Mesenchymal stem cell (in vitro differentiated cells and primary cell): ENCODE measurements at regions not wholly inside any gene's neighbourhood (a gene's known extent, or its start where the extent isn't known, plus 50 kb on each side); places are given as distances from the start of the nearest gene placed in this dataset.
"Not testable (repeated sequence)": the region's sequence is repeated elsewhere in the genome, so short reads cannot be mapped to it uniquely, and the experiment has no call there.

Experiments used
- DNase-seq: peaks from one replicate; pipeline ENCODE4 v3.0.0-alpha.2; 2013
- H2AFZ ChIP-seq: one replicate; pipeline ENCODE4 v1.6.1; 2013; ENCODE audit warnings: low read depth, mild to moderate bottlenecking, control low read depth, inconsistent platforms, low read length, moderate library complexity
- H2AK5ac ChIP-seq: 2 replicates; pipeline ENCODE4 v1.6.1; 2013; ENCODE audit warnings: low read length, moderate library complexity, mild to moderate bottlenecking, inconsistent platforms; ENCODE audit not compliant: severe bottlenecking
- H2BK120ac ChIP-seq: one replicate; pipeline ENCODE4 v1.6.1; 2013; ENCODE audit warnings: low read depth, mild to moderate bottlenecking, inconsistent platforms, low read length, moderate library complexity
- H2BK12ac ChIP-seq, 2 experiments: one replicate each; pipeline ENCODE4 v1.6.1; 2013; ENCODE audit warnings: inconsistent platforms in 2 of 2, low read length in 2 of 2, mild to moderate bottlenecking in 2 of 2, moderate library complexity in 2 of 2, control low read depth in 1 of 2
- H2BK15ac ChIP-seq: one replicate; pipeline ENCODE4 v1.6.1; 2013; ENCODE audit warnings: mild to moderate bottlenecking, low read depth, inconsistent platforms; ENCODE audit not compliant: poor library complexity, severe bottlenecking
- H2BK5ac ChIP-seq: 2 replicates; pipeline ENCODE4 v1.6.1; 2013; ENCODE audit warnings: low read depth, mild to moderate bottlenecking, low read length, control low read depth, inconsistent platforms; ENCODE audit not compliant: poor library complexity, severe bottlenecking
- H3K14ac ChIP-seq, 2 experiments: one replicate each; pipeline ENCODE4 v1.6.1; 2013; ENCODE audit warnings: inconsistent platforms in 2 of 2, low read length in 2 of 2, control low read depth in 1 of 2, mild to moderate bottlenecking in 1 of 2, moderate library complexity in 1 of 2
- H3K18ac ChIP-seq, 2 experiments: one replicate each; pipeline ENCODE4 v1.6.1; 2013; ENCODE audit warnings: inconsistent platforms in 2 of 2, low read length in 2 of 2, control low read depth in 1 of 2, low read depth in 1 of 2, mild to moderate bottlenecking in 1 of 2
- H3K23ac ChIP-seq, 2 experiments: one replicate each; pipeline ENCODE4 v1.6.1; 2013; ENCODE audit warnings: inconsistent platforms in 2 of 2, low read length in 2 of 2, mild to moderate bottlenecking in 2 of 2, moderate library complexity in 2 of 2, control low read depth in 1 of 2
- H3K27ac ChIP-seq: 2 replicates; pipeline ENCODE4 v1.5.1; 2013; ENCODE audit warnings: mild to moderate bottlenecking, moderate library complexity, low read length, control low read depth, inconsistent platforms; ENCODE audit not compliant: poor library complexity, severe bottlenecking
- H3K27me3 ChIP-seq, 2 experiments: 2 replicates each; pipeline versions ENCODE4 v1.6.1 to v1.7.0; 2013; ENCODE audit warnings: low read length in 2 of 2, mild to moderate bottlenecking in 2 of 2, moderate library complexity in 2 of 2, control low read depth in 1 of 2, inconsistent platforms in 1 of 2; ENCODE audit not compliant: control insufficient read depth in 1 of 2, insufficient read depth in 1 of 2
- H3K36me3 ChIP-seq, 2 experiments: 2 replicates each; pipeline versions ENCODE4 v1.6.1 to v1.7.0; 2013; ENCODE audit warnings: low read length in 2 of 2, control low read depth in 1 of 2, inconsistent platforms in 1 of 2, low read depth in 1 of 2, mild to moderate bottlenecking in 1 of 2; ENCODE audit not compliant: insufficient read depth in 2 of 2, control insufficient read depth in 1 of 2
- H3K4ac ChIP-seq, 2 experiments: one replicate each; pipeline ENCODE4 v1.6.1; 2013; ENCODE audit warnings: inconsistent platforms in 2 of 2, low read length in 2 of 2, mild to moderate bottlenecking in 2 of 2, moderate library complexity in 2 of 2, control low read depth in 1 of 2, low read depth in 1 of 2
- H3K4me1 ChIP-seq: 2 replicates; pipeline ENCODE4 v1.6.1; 2013; ENCODE audit warnings: low read depth, low read length, control low read depth; ENCODE audit not compliant: control insufficient read depth, insufficient read depth
- H3K4me2 ChIP-seq: 2 replicates; pipeline ENCODE4 v1.6.1; 2013; ENCODE audit warnings: low read length, mild to moderate bottlenecking, inconsistent platforms; ENCODE audit not compliant: poor library complexity, severe bottlenecking
- H3K4me3 ChIP-seq, 2 experiments: 2 replicates each; pipeline versions ENCODE4 v1.5.1 to v1.7.0; 2013; ENCODE audit warnings: low read length in 2 of 2, mild to moderate bottlenecking in 2 of 2, control low read depth in 1 of 2, low read depth in 1 of 2; ENCODE audit not compliant: insufficient read depth in 1 of 2
- H3K79me1 ChIP-seq: replicated peaks from 2 replicates; pipeline ENCODE4 v1.6.1; 2013; ENCODE audit warnings: mild to moderate bottlenecking, control low read depth, low read length, inconsistent platforms; ENCODE audit not compliant: poor library complexity, severe bottlenecking
- H3K9ac ChIP-seq: 2 replicates; pipeline ENCODE4 v1.7.0; 2013; ENCODE audit warnings: mild to moderate bottlenecking, low read length, moderate library complexity
- H3K9me3 ChIP-seq: 2 replicates; pipeline ENCODE4 v1.7.0; 2013; ENCODE audit warnings: mild to moderate bottlenecking, low read length; ENCODE audit not compliant: control insufficient read depth
- H4K8ac ChIP-seq: one replicate; pipeline ENCODE4 v1.6.1; 2013; ENCODE audit warnings: inconsistent platforms, mild to moderate bottlenecking, low read length, moderate library complexity
- H4K91ac ChIP-seq: one replicate; pipeline ENCODE4 v1.6.1; 2013; ENCODE audit warnings: mild to moderate bottlenecking, low read length, inconsistent platforms
- WGBS: methylation state at CpG from one replicate; pipeline ENCODE4 v1.1.7; 2013; ENCODE audit warnings: mixed read lengths; 5-methylcytosine and 5-hydroxymethylcytosine counted together

GRCh38 chr1:219839595-219839994, 88.8 kb downstream of the SLC30A10 start:
- not testable (repeated sequence) for H3K9me3 ChIP-seq, H3K36me3 ChIP-seq, H3K4me3 ChIP-seq, H2BK5ac ChIP-seq, H3K9ac ChIP-seq, DNase-seq, H2AK5ac ChIP-seq, H3K4me1 ChIP-seq, H2BK120ac ChIP-seq, H3K23ac ChIP-seq, H3K4me2 ChIP-seq, H3K18ac ChIP-seq, H4K8ac ChIP-seq, H2BK12ac ChIP-seq, H4K91ac ChIP-seq, H2AFZ ChIP-seq, H3K27ac ChIP-seq, H3K79me1 ChIP-seq, H3K14ac ChIP-seq, H3K4ac ChIP-seq, H2BK15ac ChIP-seq
- WGBS, result 40% methylated on average over 14 of the region's 15 CpGs
- H3K27me3 ChIP-seq, result peaks cover 7 to 23% of the 10 kb centered on the region in 2 experiments

DNA sequence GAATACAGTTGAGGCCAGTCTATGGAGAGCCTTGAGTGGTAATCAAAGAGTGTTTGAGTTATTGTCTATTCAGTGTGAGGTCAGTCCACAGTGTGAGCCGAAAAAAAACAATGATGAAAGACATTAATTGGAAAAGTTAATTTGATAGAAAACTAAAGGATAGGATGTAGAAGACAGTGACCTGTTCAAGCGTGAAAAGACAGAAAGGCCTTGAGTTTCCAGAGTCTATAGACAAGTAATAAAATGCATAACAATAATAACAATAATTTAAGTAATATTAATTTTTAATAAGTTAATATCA, 90.4 kb downstream of the SLC30A10 start:
- Histone ChIP-seq H3K4me1 (no peaks in the 10 kb centered on the region), H3K4ac (no peak overlapping the region), H2BK15ac (no peak overlapping the region), H3K9ac (no peak overlapping the region), H3K36me3 (no peaks in the 10 kb centered on the region), H2BK120ac (no peak overlapping the region), H2BK5ac (no peak overlapping the region), H2AFZ (no peak overlapping the region), H4K91ac (no peak overlapping the region), H3K4me3 (no peak overlapping the region), H3K27me3 (peaks cover 7 to 29% of the 10 kb centered on the region in 2 experiments), H3K79me1 (no peaks in the 10 kb centered on the region), H3K23ac (no peak overlapping the region), H2AK5ac (no peak overlapping the region), H2BK12ac (no peak overlapping the region), H3K4me2 (no peak overlapping the region), H3K9me3 (no peaks in the 10 kb centered on the region), H3K14ac (no peak overlapping the region), H4K8ac (no peak overlapping the region), H3K18ac (no peak overlapping the region), H3K27ac (no peak overlapping the region)
- 31% methylated on average over 1 of the region's 2 CpGs for WGBS
- DNase-seq, result no peak

- Histone ChIP-seq H4K91ac (no peak overlapping the region), H3K9me3 (no peaks in the 10 kb centered on the region), H3K4me1 (no peaks in the 10 kb centered on the region), H3K4me2 (no peak overlapping the region), H3K4ac (no peak overlapping the region), H2BK120ac (no peak overlapping the region), H2BK5ac (no peak overlapping the region), H2AFZ (no peak overlapping the region), H2BK12ac (no peak overlapping the region), H3K27ac (no peak overlapping the region), H3K23ac (no peak overlapping the region), H3K9ac (no peak overlapping the region), H2AK5ac (no peak overlapping the region), H3K4me3 (no peak overlapping the region), H3K27me3 (peaks cover 7 to 29% of the 10 kb centered on the region in 2 experiments), H2BK15ac (no peak overlapping the region), H4K8ac (no peak overlapping the region), H3K36me3 (no peaks in the 10 kb centered on the region), H3K14ac (no peak overlapping the region), H3K79me1 (no peaks in the 10 kb centered on the region), H3K18ac (no peak overlapping the region)
- 46% methylated on average over 6 of the region's 7 CpGs for WGBS
- DNase-seq, result peak; percentile 48
Observed at GRCh38 chr1:219837274-219837993, 90.9 kb downstream of the SLC30A10 start.

DNA sequence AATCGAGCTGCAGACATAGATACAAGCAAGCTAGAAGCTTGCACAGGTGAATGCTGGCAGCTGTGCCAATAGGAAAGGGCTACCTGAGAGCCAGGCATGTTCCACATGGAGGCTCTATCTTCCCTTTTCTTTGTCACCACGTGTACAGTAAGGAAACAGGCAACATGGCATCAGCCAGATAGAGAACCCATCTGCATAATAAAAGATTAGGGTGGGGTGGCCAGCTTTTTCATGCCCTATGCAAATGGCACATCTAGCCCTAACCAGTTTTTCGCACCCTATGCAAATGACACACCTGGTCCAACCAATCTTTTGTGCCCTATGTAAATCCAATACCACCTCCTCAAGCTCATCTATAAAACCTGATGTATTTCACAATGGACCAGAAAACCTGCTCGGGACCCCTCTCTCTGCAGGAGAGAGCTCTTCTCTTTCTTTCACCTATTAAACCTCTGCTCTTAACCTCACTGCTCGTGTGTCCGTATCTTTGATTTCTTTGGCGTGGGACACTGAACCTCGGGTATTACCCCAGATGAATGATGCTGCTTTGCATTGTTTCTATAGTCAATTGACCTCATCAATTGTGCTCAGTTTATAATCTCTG, 93.9 kb downstream of the SLC30A10 start:
- Histone ChIP-seq H3K9me3 (no peaks in the 10 kb centered on the region), H2BK5ac (no peak overlapping the region), H2BK12ac (no peak overlapping the region), H3K27ac (no peak overlapping the region), H3K4me1 (no peaks in the 10 kb centered on the region), H3K9ac (no peak overlapping the region), H3K4ac (no peak overlapping the region), H3K14ac (no peak overlapping the region), H3K23ac (no peak overlapping the region), H2BK120ac (no peak overlapping the region), H2BK15ac (no peak overlapping the region), H4K8ac (no peak overlapping the region), H4K91ac (no peak overlapping the region), H3K18ac (no peak overlapping the region), H3K36me3 (no peaks in the 10 kb centered on the region), H2AFZ (no peak overlapping the region), H3K4me2 (no peak overlapping the region), H3K79me1 (no peaks in the 10 kb centered on the region), H2AK5ac (no peak overlapping the region), H3K27me3 (peaks cover 7 to 29% of the 10 kb centered on the region in 2 experiments), H3K4me3 (no peak overlapping the region)
- no peak for DNase-seq
- WGBS, result 53% methylated on average over 8 of the region's 8 CpGs
